ENCODE measurements at regions not wholly inside any gene's neighbourhood (a gene's known extent, or its start where the extent isn't known, plus 50 kb on each side); places are given as distances from the start of the nearest gene placed in this dataset.
"Not testable (repeated sequence)": the region's sequence is repeated elsewhere in the genome, so short reads cannot be mapped to it uniquely, and the experiment has no call there.

- TF ChIP-seq CTCF (conservative IDR thresholded peaks at IDR 0.05; ENCODE audit: low read depth, low read length); EZH2 (IDR thresholded peaks at IDR 0.05; ENCODE audit: borderline replicate concordance, low read depth, low read length, poor library complexity, severe bottlenecking): not testable (repeated sequence)
Observed at GRCh38 chr15:44833761-44834160, 97.4 kb downstream of the TRIM69 start.
